ENCODE measurements at regions not wholly inside any gene's neighbourhood (a gene's known extent, or its start where the extent isn't known, plus 50 kb on each side); places are given as distances from the start of the nearest gene placed in this dataset.

GRCh38 chr11:21896746-21897602, 295.9 kb upstream of the ANO5 start:
- DNase-seq (no peak), ATAC-seq (no peak)
- Mint-ChIP-seq H3K4me1 (ENCODE audit: low read depth) (no peaks in the 10 kb centered on the region), H3K27me3 (ENCODE audit: low read depth) (no peaks in the 10 kb centered on the region), H3K36me3 (ENCODE audit: insufficient read depth) (no peaks in the 10 kb centered on the region), H3K9me3 (peaks cover 13% of the 10 kb centered on the region), H3K4me3 (no peak overlapping the region)

GRCh38 chr11:21897752-21898151, 295.1 kb upstream of the ANO5 start:
- no peaks in the 10 kb centered on the region for H3K4me1 Mint-ChIP-seq (ENCODE audit: low read depth)
- H3K27me3 Mint-ChIP-seq (ENCODE audit: low read depth) = no peaks in the 10 kb centered on the region
- no peak overlapping the region for H3K4me3 Mint-ChIP-seq
- peaks cover 13% of the 10 kb centered on the region for H3K9me3 Mint-ChIP-seq
- H3K36me3 Mint-ChIP-seq (ENCODE audit: insufficient read depth) = no peaks in the 10 kb centered on the region
- ATAC-seq = no peak
- no peak for DNase-seq

GRCh38 chr11:21908211-21908610, 284.7 kb upstream of the ANO5 start:
- Mint-ChIP-seq H3K27me3 (ENCODE audit: low read depth) (no peaks in the 10 kb centered on the region), H3K36me3 (ENCODE audit: insufficient read depth) (no peaks in the 10 kb centered on the region), H3K9me3 (peaks cover 5% of the 10 kb centered on the region), H3K4me1 (ENCODE audit: low read depth) (no peaks in the 10 kb centered on the region), H3K4me3 (no peak overlapping the region)
- ATAC-seq (no peak), DNase-seq (no peak)

- peaks cover 5% of the 10 kb centered on the region for H3K9me3 Mint-ChIP-seq
- no peaks in the 10 kb centered on the region for H3K36me3 Mint-ChIP-seq (ENCODE audit: insufficient read depth)
- no peak for DNase-seq
- H3K27me3 Mint-ChIP-seq (ENCODE audit: low read depth) = no peaks in the 10 kb centered on the region
- ATAC-seq = no peak
- no peak overlapping the region for H3K4me3 Mint-ChIP-seq
- no peaks in the 10 kb centered on the region for H3K4me1 Mint-ChIP-seq (ENCODE audit: low read depth)
Observed at GRCh38 chr11:21909145-21909544, 283.7 kb upstream of the ANO5 start.

- no peaks in the 10 kb centered on the region for H3K27me3 Mint-ChIP-seq (ENCODE audit: low read depth)
- H3K4me1 Mint-ChIP-seq (ENCODE audit: low read depth) = no peaks in the 10 kb centered on the region
- DNase-seq = no peak
- peaks cover 7% of the 10 kb centered on the region for H3K9me3 Mint-ChIP-seq
- H3K36me3 Mint-ChIP-seq (ENCODE audit: insufficient read depth) = no peaks in the 10 kb centered on the region
- no peak overlapping the region for H3K4me3 Mint-ChIP-seq
- no peak for ATAC-seq
Observed at GRCh38 chr11:21911061-21911460, 281.8 kb upstream of the ANO5 start.

- Mint-ChIP-seq H3K36me3 (ENCODE audit: insufficient read depth) (no peaks in the 10 kb centered on the region), H3K9me3 (peaks cover 9% of the 10 kb centered on the region), H3K27me3 (ENCODE audit: low read depth) (no peaks in the 10 kb centered on the region), H3K4me3 (no peak overlapping the region), H3K4me1 (ENCODE audit: low read depth) (no peaks in the 10 kb centered on the region)
- ATAC-seq (no peak), DNase-seq (no peak)
Observed at GRCh38 chr11:21912285-21912684, 280.6 kb upstream of the ANO5 start.

- Mint-ChIP-seq H3K9me3 (peaks cover 1% of the 10 kb centered on the region), H3K27me3 (ENCODE audit: low read depth) (no peaks in the 10 kb centered on the region), H3K36me3 (ENCODE audit: insufficient read depth) (no peaks in the 10 kb centered on the region), H3K4me1 (ENCODE audit: low read depth) (no peaks in the 10 kb centered on the region), H3K4me3 (no peak overlapping the region)
- ATAC-seq (no peak), DNase-seq (no peak)
Observed at GRCh38 chr11:21921151-21921550, 271.7 kb upstream of the ANO5 start.

- no peaks in the 10 kb centered on the region for H3K27me3 Mint-ChIP-seq (ENCODE audit: low read depth)
- H3K4me3 Mint-ChIP-seq = no peak overlapping the region
- no peak for ATAC-seq
- H3K9me3 Mint-ChIP-seq = no peaks in the 10 kb centered on the region
- no peak for DNase-seq
- no peaks in the 10 kb centered on the region for H3K4me1 Mint-ChIP-seq (ENCODE audit: low read depth)
- no peaks in the 10 kb centered on the region for H3K36me3 Mint-ChIP-seq (ENCODE audit: insufficient read depth)
Observed at GRCh38 chr11:21924262-21924661, 268.6 kb upstream of the ANO5 start.

GRCh38 chr11:21927628-21928027, 265.3 kb upstream of the ANO5 start:
- no peak for ATAC-seq
- Mint-ChIP-seq H3K9me3 (no peaks in the 10 kb centered on the region), H3K36me3 (ENCODE audit: insufficient read depth) (no peaks in the 10 kb centered on the region), H3K27me3 (ENCODE audit: low read depth) (no peaks in the 10 kb centered on the region), H3K4me3 (no peak overlapping the region), H3K4me1 (ENCODE audit: low read depth) (no peaks in the 10 kb centered on the region)
- DNase-seq = no peak

- no peaks in the 10 kb centered on the region for H3K27me3 Mint-ChIP-seq (ENCODE audit: low read depth)
- H3K36me3 Mint-ChIP-seq (ENCODE audit: insufficient read depth) = no peaks in the 10 kb centered on the region
- H3K4me3 Mint-ChIP-seq = no peak overlapping the region
- no peak for DNase-seq
- ATAC-seq = no peak
- H3K9me3 Mint-ChIP-seq = no peaks in the 10 kb centered on the region
- no peaks in the 10 kb centered on the region for H3K4me1 Mint-ChIP-seq (ENCODE audit: low read depth)
Observed at GRCh38 chr11:21928847-21929246, 264.0 kb upstream of the ANO5 start.

- no peak for DNase-seq
- Mint-ChIP-seq H3K4me1 (ENCODE audit: low read depth) (no peaks in the 10 kb centered on the region), H3K4me3 (no peak overlapping the region), H3K27me3 (ENCODE audit: low read depth) (no peaks in the 10 kb centered on the region), H3K9me3 (peaks cover 6% of the 10 kb centered on the region), H3K36me3 (ENCODE audit: insufficient read depth) (no peaks in the 10 kb centered on the region)
- ATAC-seq = no peak
Observed at GRCh38 chr11:21930408-21930807, 262.5 kb upstream of the ANO5 start.

GRCh38 chr11:21931436-21932101, 261.3 kb upstream of the ANO5 start:
- DNase-seq (no peak), ATAC-seq (no peak)
- Mint-ChIP-seq H3K9me3 (peaks cover 6% of the 10 kb centered on the region), H3K27me3 (ENCODE audit: low read depth) (no peaks in the 10 kb centered on the region), H3K36me3 (ENCODE audit: insufficient read depth) (no peaks in the 10 kb centered on the region), H3K4me1 (ENCODE audit: low read depth) (no peaks in the 10 kb centered on the region), H3K4me3 (no peak overlapping the region)

- Mint-ChIP-seq H3K4me3 (no peak overlapping the region), H3K36me3 (ENCODE audit: insufficient read depth) (no peaks in the 10 kb centered on the region), H3K4me1 (ENCODE audit: low read depth) (no peaks in the 10 kb centered on the region), H3K27me3 (ENCODE audit: low read depth) (no peaks in the 10 kb centered on the region), H3K9me3 (peaks cover 6% of the 10 kb centered on the region)
- no peak for DNase-seq
- ATAC-seq = no peak
Observed at GRCh38 chr11:21933095-21933494, 259.8 kb upstream of the ANO5 start.

GRCh38 chr11:21944577-21944976, 248.3 kb upstream of the ANO5 start:
- Mint-ChIP-seq H3K4me1 (ENCODE audit: low read depth) (no peaks in the 10 kb centered on the region), H3K36me3 (ENCODE audit: insufficient read depth) (no peaks in the 10 kb centered on the region)

GRCh38 chr11:21948876-21949275, 244.0 kb upstream of the ANO5 start:
- H3K4me3 Mint-ChIP-seq = no peak overlapping the region
- no peaks in the 10 kb centered on the region for H3K36me3 Mint-ChIP-seq (ENCODE audit: insufficient read depth)
- H3K27me3 Mint-ChIP-seq (ENCODE audit: low read depth) = no peaks in the 10 kb centered on the region
- DNase-seq = no peak
- peaks cover 11% of the 10 kb centered on the region for H3K9me3 Mint-ChIP-seq
- no peak for ATAC-seq
- H3K4me1 Mint-ChIP-seq (ENCODE audit: low read depth) = no peaks in the 10 kb centered on the region

More at GRCh38 chr11:21944577-21944976, 248.3 kb upstream of the ANO5 start:
- ATAC-seq = no peak
- Mint-ChIP-seq H3K4me3 (no peak overlapping the region), H3K27me3 (ENCODE audit: low read depth) (no peaks in the 10 kb centered on the region), H3K9me3 (no peaks in the 10 kb centered on the region)
- no peak for DNase-seq
